ENCODE measurements at regions not wholly inside any gene's neighbourhood (a gene's known extent, or its start where the extent isn't known, plus 50 kb on each side); places are given as distances from the start of the nearest gene placed in this dataset.

DNA sequence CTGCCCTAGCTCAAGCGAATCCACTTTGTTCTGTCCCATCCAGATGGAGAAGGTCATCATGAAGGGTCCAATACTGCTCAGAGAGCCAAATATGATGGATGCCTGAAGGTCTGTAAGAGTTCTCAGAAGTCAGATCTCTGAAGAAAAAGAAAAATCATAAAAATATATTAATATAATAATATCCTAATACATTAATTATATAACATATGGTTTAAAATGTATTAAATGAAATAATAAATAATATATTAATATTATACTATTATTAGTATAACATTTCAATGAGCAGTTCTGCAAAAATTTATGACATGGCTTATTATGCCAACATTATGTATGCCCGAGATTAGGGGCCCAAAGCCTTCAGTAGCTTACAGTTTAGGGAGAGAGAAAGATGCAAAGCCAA is 78.2 kb upstream of the GPR12 start:
- DNase-seq (ENCODE audit: low read depth in 2 of 3, low spot score in 1 of 3): no peak

DNA sequence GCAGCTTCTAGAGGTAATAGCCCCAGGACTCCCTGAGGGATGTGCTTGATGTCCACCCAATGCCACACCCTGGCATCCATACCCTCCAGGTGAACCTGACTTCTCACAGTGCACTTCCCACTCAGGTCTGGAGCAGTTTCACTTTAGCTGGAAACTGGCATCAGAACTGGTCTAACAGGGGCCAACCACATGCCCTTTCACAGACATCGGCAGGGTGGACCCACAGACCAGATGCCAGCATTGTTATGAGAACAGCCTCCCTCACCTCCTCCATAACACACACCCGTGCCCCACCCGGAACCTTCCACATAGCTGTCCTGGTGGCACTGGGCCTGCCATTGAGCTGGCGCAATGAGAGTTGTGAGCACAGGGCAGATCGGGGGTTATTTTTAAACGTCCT is 77.4 kb upstream of the GPR12 start:
- DNase-seq (ENCODE audit: low read depth in 2 of 3, low spot score in 1 of 3): no peak

DNA sequence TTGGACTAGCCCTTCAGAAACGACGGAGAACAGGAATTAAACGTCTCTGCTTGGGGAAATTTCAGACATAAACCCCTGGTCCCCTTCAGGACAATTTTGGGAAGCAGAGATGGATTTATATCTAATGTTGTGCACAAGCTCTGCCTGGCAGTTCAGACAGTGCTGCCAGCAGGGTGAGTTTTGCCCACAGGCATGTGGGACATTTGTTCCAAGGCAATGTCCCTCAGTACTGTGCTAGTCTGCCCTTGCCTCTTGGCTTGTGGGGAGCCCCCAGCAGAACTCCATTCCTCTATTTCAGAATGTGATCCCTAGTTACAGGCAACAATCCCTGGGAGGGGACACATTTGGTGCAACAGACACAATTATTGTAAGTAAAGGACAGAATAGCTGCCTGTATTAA is 76.5 kb upstream of the GPR12 start:
- DNase-seq (ENCODE audit: low read depth in 2 of 3, low spot score in 1 of 3): no peak

DNA sequence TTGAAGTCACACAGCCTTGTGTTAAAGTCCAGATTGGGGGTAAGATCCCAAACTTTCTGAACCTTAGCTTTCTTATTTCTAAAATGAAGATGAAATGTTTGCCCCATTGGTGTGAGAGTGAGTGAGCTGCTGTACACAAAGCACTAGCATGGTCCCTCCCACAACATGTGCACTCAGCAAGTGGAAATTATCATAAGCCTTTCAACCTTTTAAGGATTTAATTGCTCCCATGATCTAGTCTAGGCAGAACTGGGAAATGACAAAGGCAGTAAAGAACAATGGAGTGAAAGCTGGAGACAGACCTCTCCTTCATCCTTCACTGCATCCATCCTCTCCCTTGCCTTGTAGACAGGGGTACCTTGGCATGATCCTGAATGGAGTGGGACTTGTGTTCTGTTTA is 76.0 kb upstream of the GPR12 start:
- no peak for DNase-seq (ENCODE audit: low read depth in 2 of 3, low spot score in 1 of 3)

DNA sequence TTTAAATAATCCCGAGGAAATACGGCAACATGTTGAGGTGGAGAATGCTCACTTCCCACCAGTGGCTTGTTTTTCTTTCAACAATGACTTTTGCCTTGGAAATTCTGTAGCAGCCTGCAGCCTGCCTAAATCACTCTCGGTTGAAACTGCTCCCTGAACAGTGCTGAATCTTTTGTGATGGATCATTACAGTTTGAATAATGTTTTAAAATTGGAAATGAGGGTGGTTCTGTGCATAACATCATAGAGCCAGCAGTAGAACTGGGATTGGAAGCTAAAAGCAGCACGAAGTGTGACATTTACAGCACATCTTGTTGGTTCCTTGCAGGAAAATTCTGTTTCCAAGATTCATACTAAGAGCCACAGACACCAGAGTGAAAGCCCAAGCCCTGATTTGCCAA is 74.1 kb upstream of the GPR12 start:
- no peak for DNase-seq (ENCODE audit: low read depth in 2 of 3, low spot score in 1 of 3)

DNA sequence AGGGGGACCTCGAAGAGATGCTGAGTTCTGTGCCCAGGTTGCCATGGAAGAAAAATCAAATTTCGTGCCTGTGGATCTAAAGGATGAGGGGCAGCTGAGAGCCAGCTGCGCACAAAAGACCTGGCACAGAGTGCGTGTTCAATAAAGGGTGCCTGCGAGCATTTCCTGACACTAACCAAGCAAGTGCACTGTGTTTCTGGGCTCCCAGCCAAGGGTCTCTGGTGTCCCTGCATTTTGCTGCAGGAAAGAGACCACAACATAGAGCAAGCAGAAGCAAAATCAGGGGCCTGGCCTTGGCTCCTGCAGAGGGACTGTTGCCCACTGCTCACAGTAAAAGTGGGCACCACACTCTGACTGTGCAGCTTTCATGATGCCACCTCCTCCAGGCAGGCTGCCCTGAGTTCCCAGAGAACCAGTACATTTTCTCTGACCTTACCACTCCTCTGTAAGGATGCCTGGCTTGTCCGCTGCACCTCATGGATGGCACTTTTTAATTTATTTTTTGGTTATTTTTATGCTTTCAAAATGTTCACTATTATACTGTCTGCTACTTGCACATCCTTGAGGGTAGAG is 70.8 kb upstream of the GPR12 start:
- no peak for DNase-seq (ENCODE audit: low read depth in 2 of 3, low spot score in 1 of 3)

DNA sequence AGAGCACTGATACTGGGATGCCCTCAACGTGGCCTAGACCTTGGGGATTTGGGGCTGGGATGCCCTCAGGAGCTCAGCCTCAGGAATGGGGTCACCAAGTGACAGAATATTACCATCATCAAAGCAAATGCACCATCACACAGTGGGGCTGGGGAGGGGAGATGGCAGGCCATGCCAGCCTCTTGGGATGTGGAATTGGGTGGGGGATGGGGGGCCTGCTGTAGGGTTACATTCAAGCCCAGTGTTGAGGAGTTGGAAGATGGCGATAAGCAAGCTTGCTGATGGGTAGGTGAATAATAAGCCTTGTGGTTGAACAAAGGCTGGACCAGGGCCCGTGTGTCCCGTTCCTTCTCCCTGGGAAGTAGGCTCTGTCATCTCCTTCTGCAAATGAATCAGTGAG is 69.1 kb upstream of the GPR12 start:
- DNase-seq (ENCODE audit: low read depth in 2 of 3, low spot score in 1 of 3): no peak

DNA sequence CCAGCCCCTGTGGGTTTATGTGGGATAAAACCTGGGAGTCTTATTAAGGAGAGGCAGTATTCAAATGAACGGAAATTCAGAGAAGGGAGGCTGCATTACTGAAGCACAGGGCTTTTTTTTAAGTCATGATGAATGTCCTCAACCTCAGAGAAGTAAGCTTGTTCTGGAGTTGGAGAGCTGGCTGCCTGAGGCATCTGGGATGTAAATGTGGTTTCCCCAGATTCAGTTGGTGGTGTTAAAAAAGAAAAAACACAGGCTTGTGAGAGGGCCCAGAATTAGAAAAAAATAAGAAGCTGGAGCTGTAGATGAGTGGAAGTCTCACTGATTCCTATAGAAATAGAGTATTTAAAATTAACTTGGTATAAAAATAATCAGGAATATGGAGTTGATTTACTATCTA is 64.0 kb upstream of the GPR12 start:
- DNase-seq (ENCODE audit: low read depth in 2 of 3, low spot score in 1 of 3): no peak

DNA sequence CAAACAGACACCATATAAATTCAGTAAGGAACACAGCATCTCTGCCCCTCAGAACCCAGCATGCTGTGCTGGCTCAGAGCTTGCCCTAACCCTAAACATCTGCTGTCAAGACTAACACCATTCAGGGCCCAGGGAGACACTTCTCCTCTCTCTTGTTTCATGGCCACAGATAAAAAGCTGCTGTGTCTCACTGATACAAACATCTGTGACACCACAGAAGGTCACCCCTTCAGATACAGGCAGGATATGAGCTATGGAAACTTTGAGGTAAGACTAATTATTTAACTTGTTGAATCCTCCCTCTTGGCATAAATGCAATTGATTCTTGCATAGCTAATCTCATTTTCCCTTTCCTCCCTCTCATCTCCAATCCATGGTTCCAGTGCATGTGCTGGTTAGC is 61.6 kb upstream of the GPR12 start:
- DNase-seq (ENCODE audit: low read depth in 2 of 3, low spot score in 1 of 3): no peak

DNA sequence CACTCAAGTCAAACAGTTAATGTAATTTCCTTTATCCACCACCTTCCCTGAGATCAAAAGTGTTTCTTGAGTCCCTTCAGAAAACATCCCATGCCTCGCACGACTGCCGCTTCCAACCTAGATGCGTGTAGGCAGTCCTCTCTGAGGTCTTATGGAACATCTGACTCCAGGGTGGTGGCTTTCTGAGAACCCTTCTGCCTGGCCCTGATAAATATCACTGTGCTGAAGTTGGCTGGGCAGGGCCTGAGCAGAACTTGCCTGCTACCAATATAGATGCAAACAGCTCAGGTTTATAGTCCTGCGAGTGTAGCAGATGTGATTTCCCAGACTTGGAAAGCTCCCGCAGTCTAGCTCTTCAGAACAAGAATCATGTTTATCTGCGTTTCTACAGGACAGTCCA is 61.1 kb upstream of the GPR12 start:
- DNase-seq (ENCODE audit: low read depth in 2 of 3, low spot score in 1 of 3): no peak

DNA sequence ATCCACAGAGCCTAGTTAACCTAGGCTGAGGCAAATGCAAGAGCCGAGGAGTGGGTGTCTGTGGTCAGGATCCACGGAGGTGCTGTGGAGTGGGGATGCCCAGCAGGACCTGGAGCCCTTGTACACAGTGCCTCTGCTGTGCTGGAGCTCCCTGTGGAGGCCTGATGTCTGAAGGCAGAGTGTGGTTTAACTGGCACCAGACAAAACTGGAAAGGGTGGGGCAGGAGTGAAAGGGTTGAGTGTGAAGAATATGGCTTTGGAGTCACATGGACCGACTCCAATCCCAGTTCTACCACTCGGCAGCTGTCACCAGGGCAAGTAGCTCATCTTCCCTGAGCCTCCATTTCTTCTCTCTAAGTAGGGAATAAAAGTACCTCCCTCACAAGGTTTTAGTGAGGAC is 60.3 kb upstream of the GPR12 start:
- DNase-seq (ENCODE audit: low read depth in 2 of 3, low spot score in 1 of 3): no peak

DNA sequence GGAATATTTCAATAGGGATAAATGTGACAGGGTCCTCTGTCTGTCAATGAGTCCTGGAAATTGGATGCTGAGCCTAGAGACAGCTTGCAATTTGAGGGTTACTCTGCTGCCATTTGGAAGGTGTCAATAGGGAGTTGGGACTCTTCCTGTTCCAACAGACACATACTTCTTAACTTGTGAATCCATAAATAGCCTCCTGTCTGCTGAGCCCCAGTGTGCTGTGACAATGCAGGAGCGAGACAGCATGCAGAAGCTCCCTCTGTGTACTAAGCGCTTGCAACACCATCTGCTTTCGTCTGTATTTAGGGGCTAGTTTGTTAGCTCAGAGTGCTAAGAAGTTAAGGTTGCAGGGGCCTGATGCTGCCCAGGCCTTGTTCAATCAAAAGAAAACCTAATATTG is 58.5 kb upstream of the GPR12 start:
- no peak for DNase-seq (ENCODE audit: low read depth in 2 of 3, low spot score in 1 of 3)

DNA sequence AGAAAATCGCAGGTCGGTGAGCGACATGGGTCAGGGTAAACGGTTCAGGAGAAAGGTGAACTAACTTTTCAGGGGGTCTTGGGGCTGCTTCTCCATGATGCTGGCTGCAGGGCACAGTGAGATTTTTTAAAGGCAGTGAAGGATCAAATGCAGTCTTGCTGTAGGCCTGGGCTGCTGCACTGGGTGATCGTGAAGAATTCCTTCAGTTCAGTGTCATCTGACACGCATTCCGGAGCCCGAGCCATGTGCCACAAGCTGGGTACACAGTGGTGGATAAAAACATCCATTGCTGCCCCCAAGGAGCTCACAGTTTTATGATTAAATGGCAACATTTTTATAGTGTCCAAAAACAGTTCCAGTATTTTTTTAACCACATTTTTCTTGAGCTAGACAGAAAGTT is 56.3 kb upstream of the GPR12 start:
- DNase-seq (ENCODE audit: low read depth in 2 of 3, low spot score in 1 of 3): no peak

DNA sequence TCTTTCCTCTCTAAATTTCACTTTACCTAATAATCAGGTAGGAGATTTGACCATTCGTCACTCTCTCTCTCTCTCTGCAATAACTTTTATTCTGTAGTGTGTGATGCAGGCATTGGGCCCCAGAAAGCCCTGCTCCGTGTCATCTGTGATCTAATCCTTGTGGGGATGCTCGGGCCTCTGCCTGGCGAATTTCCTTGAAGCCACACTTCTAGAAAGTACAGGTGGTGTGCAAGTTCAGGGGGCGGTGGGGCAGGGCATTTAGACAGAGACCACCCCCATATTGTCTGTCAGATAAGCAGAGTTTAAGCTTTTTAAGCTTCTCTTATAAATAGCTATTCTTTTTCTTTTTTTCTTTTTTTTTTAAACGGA is 53.4 kb upstream of the GPR12 start:
- DNase-seq (ENCODE audit: low read depth in 2 of 3, low spot score in 1 of 3): no peak

DNA sequence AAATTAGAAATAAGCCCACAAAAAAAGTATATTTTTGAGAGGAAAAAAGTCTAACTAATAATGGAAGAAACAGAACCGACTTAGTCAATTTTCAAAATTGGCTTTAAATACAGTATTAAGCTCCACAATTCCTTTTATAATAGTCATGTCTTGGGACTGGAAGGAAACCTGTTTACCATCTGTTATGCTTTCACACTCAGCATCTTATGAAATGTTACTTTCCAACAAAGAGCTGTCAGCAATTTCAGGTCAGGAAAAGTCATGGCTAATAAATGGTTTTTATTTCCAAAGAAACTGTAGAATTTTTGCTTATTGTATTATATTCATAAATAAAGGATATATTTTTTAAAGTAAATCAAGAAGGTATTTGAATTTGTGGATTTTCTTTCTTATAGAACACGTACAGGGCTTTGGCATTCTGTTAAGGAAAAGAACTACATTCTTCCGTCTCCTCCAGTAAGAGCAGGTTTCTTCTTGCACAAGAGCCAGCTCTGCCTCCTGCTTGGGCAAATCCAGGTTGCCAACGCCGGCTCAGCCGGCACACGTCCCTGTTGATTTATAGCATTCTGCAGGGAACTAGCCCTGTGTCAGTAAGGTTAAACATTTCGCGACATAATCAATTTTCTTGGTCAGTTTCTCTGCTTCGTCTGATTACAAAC is 52.9 kb upstream of the GPR12 start:
- DNase-seq (ENCODE audit: low read depth in 2 of 3, low spot score in 1 of 3): no peak

DNA sequence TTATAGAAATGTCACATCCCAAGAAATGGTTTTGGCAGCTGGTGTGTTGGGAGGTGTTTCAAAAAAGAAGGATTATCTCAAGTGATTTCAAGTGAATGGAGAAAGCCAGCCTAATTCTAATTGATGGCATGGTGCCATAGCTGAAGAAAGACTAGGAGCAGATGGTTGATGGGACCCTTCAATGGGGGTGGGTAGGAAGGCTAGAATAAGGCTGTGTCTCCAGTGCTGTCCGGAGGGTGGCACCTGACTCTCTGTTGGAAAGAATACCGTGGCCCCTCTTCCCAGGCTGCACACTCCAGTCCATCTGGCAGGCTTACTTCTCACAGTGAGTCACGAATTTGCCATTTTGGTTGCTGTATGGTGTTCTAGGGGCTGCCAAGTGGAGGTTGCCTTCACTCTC is 51.0 kb upstream of the GPR12 start:
- no peak for DNase-seq (ENCODE audit: low read depth in 2 of 3, low spot score in 1 of 3)
